CD14-positive monocyte (primary cell): ENCODE measurements at regions not wholly inside any gene's neighbourhood (a gene's known extent, or its start where the extent isn't known, plus 50 kb on each side); places are given as distances from the start of the nearest gene placed in this dataset.

Source experiments
- DNase-seq, 3 donors: peaks; one replicate each; pipeline ENCODE4 v3.0.0-alpha.2; 2011 to 2022
- H2AFZ ChIP-seq: 2 replicates; pipeline ENCODE4 v1.6.0; 2012; ENCODE audit warnings: mild to moderate bottlenecking, low read depth, low read length, inconsistent platforms; ENCODE audit not compliant: insufficient read depth, poor library complexity, severe bottlenecking
- H3K27ac ChIP-seq, 2 donors: 1 replicate in 1 of 2; 2 replicates in 1 of 2; pipeline ENCODE4 v1.5.1; 2012 to 2013; ENCODE audit warnings: low read length in 2 of 2, control low read depth in 1 of 2, inconsistent platforms in 1 of 2, low read depth in 1 of 2, mild to moderate bottlenecking in 1 of 2
- H3K27me3 ChIP-seq, 2 donors: one replicate each; pipeline versions ENCODE4 v1.6.0 to v1.6.1; 2011 to 2013; ENCODE audit warnings: low read length in 2 of 2; ENCODE audit not compliant: control insufficient read depth in 2 of 2, insufficient read depth in 2 of 2
- H3K36me3 ChIP-seq, 2 donors: replicated peaks in 1 of 2; 1 replicate in 1 of 2; 2 replicates in 1 of 2; pipeline versions ENCODE4 v1.5.1 to v1.6.1; 2012 to 2013; ENCODE audit warnings: low read length in 2 of 2, control low read depth in 1 of 2, inconsistent platforms in 1 of 2, mild to moderate bottlenecking in 1 of 2; ENCODE audit not compliant: insufficient read depth in 2 of 2, control insufficient read depth in 1 of 2
- H3K4me1 ChIP-seq, 2 donors: 1 replicate in 1 of 2; 2 replicates in 1 of 2; pipeline versions ENCODE4 v1.5.1 to v1.6.1; 2012 to 2013; ENCODE audit warnings: low read length in 2 of 2, control low read depth in 1 of 2, inconsistent platforms in 1 of 2, mild to moderate bottlenecking in 1 of 2, moderate library complexity in 1 of 2; ENCODE audit not compliant: insufficient read depth in 2 of 2, control insufficient read depth in 1 of 2
- H3K4me2 ChIP-seq: replicated peaks from 2 replicates; pipeline ENCODE3; 2012; ENCODE audit warnings: low read length, moderate library complexity, mild to moderate bottlenecking; ENCODE audit not compliant: poor library complexity, severe bottlenecking; ENCODE audit errors: extremely low read depth
- H3K4me3 ChIP-seq, 3 experiments: fragments of 200-600 bp in 1 of 3; sonication (generic) in 1 of 3; replicated peaks in 1 of 3; 1 replicate in 2 of 3; 2 replicates in 1 of 3; pipeline ENCODE4 v1.5.1; 2011 to 2013; ENCODE audit warnings: low read length in 3 of 3, mild to moderate bottlenecking in 3 of 3, control low read depth in 2 of 3, low read depth in 2 of 3, inconsistent platforms in 1 of 3, moderate library complexity in 1 of 3
- H3K79me2 ChIP-seq: 2 replicates; pipeline ENCODE4 v1.6.0; 2012; ENCODE audit warnings: mild to moderate bottlenecking, control low read depth, inconsistent platforms, low read length, moderate library complexity; ENCODE audit not compliant: insufficient read depth
- H3K9ac ChIP-seq: 2 replicates; pipeline ENCODE4 v1.6.0; 2017; ENCODE audit warnings: low read length, mild to moderate bottlenecking; ENCODE audit not compliant: insufficient read depth, poor library complexity, severe bottlenecking
- H3K9me3 ChIP-seq, 2 donors: replicated peaks in 1 of 2; 1 replicate in 1 of 2; 2 replicates in 1 of 2; pipeline versions ENCODE4 v1.5.1 to v1.6.1; 2012 to 2013; ENCODE audit warnings: low read length in 2 of 2, control low read depth in 1 of 2; ENCODE audit not compliant: control insufficient read depth in 1 of 2, insufficient read depth in 1 of 2
- H4K20me1 ChIP-seq: 2 replicates; pipeline ENCODE4 v1.6.0; 2012; ENCODE audit warnings: mild to moderate bottlenecking, low read length, control low read depth, moderate library complexity; ENCODE audit not compliant: insufficient read depth
- H3K27ac Mint-ChIP-seq, 7 donors: one replicate each; pipeline ENCODE4 v1.8.0; 2020; ENCODE audit warnings: mild to moderate bottlenecking in 7 of 7, mixed read lengths in 7 of 7, moderate library complexity in 6 of 7, inconsistent platforms in 2 of 7
- H3K27me3 Mint-ChIP-seq, 3 donors: one replicate each; pipeline ENCODE4 v1.8.0; 2021 to 2022; ENCODE audit warnings: low read depth in 3 of 3, mild to moderate bottlenecking in 3 of 3, mixed read lengths in 3 of 3, moderate library complexity in 3 of 3, inconsistent platforms in 1 of 3
- H3K36me3 Mint-ChIP-seq, 2 donors: one replicate each; pipeline ENCODE4 v1.8.0; 2020; ENCODE audit warnings: mixed read lengths in 2 of 2, inconsistent platforms in 1 of 2, mild to moderate bottlenecking in 1 of 2
- H3K4me1 Mint-ChIP-seq: one replicate; pipeline ENCODE4 v1.8.0; 2020; ENCODE audit warnings: mild to moderate bottlenecking, mixed read lengths
- H3K4me3 Mint-ChIP-seq, 2 donors: one replicate each; pipeline ENCODE4 v1.8.0; 2020; ENCODE audit warnings: mild to moderate bottlenecking in 2 of 2, mixed read lengths in 2 of 2, moderate library complexity in 1 of 2
- H3K9me3 Mint-ChIP-seq, 7 donors: one replicate each; pipeline ENCODE4 v1.8.0; 2020 to 2022; ENCODE audit warnings: mixed read lengths in 7 of 7, mild to moderate bottlenecking in 6 of 7, moderate library complexity in 6 of 7, inconsistent platforms in 2 of 7
- CTCF ChIP-seq: fragments of 200-600 bp; IDR thresholded peaks from one replicate; pipeline ENCODE4 v1.8.0; 2022; ENCODE audit warnings: antibody characterized with exemption, mild to moderate bottlenecking
- WGBS: methylation state at CpG from one replicate; pipeline ENCODE4 v1.1.5; 2013; ENCODE audit warnings: missing lambda C conversion rate; ENCODE audit not compliant: insufficient coverage; 5-methylcytosine and 5-hydroxymethylcytosine counted together
- intact Hi-C, 2 donors: fragments of 100-400 bp; cut with micrococcal nuclease; formaldehyde crosslinking; loops; one replicate each; pipeline versions ENCODE4 v1.15.0 to v1.15.1; 2023

GRCh38 chr3:165682734-165683133 is 154.5 kb downstream of the BCHE start:
- H3K9ac ChIP-seq: no peak overlapping the region
- WGBS: no CpG with 5 or more reads among the region's 3 CpGs
- H3K9me3 ChIP-seq: no peaks in the 10 kb centered on the region
- no peak overlapping the region for H3K4me3 Mint-ChIP-seq
- no peaks in the 10 kb centered on the region for H3K36me3 Mint-ChIP-seq
- intact Hi-C loops: no loop called here
- no peak overlapping the region for H3K27ac ChIP-seq
- H3K27ac Mint-ChIP-seq: no peak overlapping the region
- no peaks in the 10 kb centered on the region for H3K4me1 Mint-ChIP-seq
- no peaks in the 10 kb centered on the region for H3K27me3 Mint-ChIP-seq
- no peak overlapping the region for H3K4me2 ChIP-seq
- no peaks in the 10 kb centered on the region for H4K20me1 ChIP-seq
- H3K36me3 ChIP-seq: no peaks in the 10 kb centered on the region
- H2AFZ ChIP-seq: no peak overlapping the region
- H3K79me2 ChIP-seq: no peaks in the 10 kb centered on the region
- no peaks in the 10 kb centered on the region for H3K27me3 ChIP-seq
- no peaks in the 10 kb centered on the region for H3K4me1 ChIP-seq
- peaks cover 0 to 5% (median 0%) of the 10 kb centered on the region in 7 donors for H3K9me3 Mint-ChIP-seq
- no peak for DNase-seq
- H3K4me3 ChIP-seq: no peak overlapping the region
- TF ChIP-seq CTCF: no peak

- H3K4me3 ChIP-seq: no peak overlapping the region
- H3K36me3 ChIP-seq: no peaks in the 10 kb centered on the region
- intact Hi-C loops: no loop called here
- H4K20me1 ChIP-seq: no peaks in the 10 kb centered on the region
- no peaks in the 10 kb centered on the region for H3K4me1 ChIP-seq
- no peak for TF ChIP-seq CTCF
- H2AFZ ChIP-seq: no peak overlapping the region
- no peak overlapping the region for H3K27ac ChIP-seq
- no peaks in the 10 kb centered on the region for H3K27me3 ChIP-seq
- peaks cover 7 to 8% of the 10 kb centered on the region in 2 donors for H3K9me3 ChIP-seq
- H3K4me2 ChIP-seq: no peak overlapping the region
- no CpG with 5 or more reads among the region's 2 CpGs for WGBS
- no peak overlapping the region for H3K9ac ChIP-seq
- H3K79me2 ChIP-seq: no peaks in the 10 kb centered on the region
- no peak for DNase-seq
- Mint-ChIP-seq H3K27me3 (no peaks in the 10 kb centered on the region), H3K27ac (no peak overlapping the region), H3K9me3 (peaks cover 0 to 11% (median 4%) of the 10 kb centered on the region in 7 donors), H3K4me3 (no peak overlapping the region), H3K4me1 (no peaks in the 10 kb centered on the region), H3K36me3 (no peaks in the 10 kb centered on the region)
Observed at GRCh38 chr3:165669967-165670366, 167.3 kb downstream of the BCHE start.
